Kidney glomerular epithelial cell (primary cell): ENCODE measurements at regions not wholly inside any gene's neighbourhood (a gene's known extent, or its start where the extent isn't known, plus 50 kb on each side); places are given as distances from the start of the nearest gene placed in this dataset.

Source experiments
- DNase-seq: peaks from one replicate; lab custom pipeline; 2025; lab: John Stamatoyannopoulos, UW

- DNase-seq = no peak
These were observed 193.7 kb downstream of the PTPN20 start for GRCh38 chr10:47104786-47105385.

DNA sequence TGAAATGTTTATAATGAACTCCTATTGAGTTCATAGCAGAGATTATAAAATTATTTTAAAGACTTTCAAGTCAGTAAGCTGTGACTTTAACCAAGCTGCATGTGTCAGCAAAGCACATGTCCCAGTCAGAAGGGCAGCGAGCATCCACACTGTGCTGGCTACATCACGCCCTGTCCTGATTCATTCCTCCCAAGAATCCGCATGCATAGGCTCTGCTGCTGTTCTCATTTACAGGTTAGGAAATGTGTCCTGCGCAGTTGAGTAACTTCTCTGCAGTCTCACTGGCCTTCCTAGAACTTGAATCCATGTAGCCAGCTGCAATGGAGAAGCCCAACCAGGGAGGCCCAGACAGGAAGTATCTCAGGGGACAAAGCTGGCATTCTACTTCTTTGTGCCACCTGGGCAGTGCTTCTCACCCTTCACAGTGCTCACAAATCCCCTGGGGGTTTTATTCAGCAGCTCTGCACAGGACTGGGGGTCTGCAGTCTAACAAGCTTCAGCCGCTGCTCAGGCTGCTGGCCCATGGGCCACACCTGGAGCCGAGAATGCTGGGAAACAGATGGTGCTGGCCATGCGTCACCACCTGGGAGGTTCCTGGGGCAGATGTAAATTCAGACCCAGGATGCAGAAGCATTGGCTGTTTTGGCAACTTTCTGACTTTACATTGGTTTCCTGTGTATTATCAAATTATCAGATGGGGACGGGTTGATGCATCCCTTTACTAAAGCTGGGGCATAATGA is 192.8 kb upstream of the GDF10 start:
- no peak for DNase-seq

DNA sequence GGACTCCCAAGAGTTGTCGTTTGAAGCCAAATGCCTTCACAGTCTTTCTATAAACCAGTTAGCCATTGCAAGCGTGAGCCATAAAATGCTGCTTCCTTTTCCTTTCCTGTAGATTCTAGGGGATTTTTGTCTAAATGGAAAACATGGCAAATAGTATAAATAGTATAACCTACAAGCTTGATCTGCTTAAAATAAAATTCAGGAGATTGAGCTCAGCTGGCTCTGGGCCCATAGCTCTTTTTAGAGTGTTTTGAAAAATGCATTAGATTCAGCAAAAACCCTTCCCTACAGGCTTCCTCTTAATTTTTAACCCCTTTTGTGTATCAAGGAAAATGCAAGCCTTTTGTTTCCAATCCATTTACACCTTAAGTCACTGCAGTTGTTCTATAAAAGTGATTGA is 190.1 kb upstream of the GDF10 start:
- DNase-seq = no peak

- no peak for DNase-seq
These were observed 188.6 kb upstream of the GDF10 start for GRCh38 chr10:47111329-47111862.

- DNase-seq = no peak
These were observed 187.4 kb upstream of the GDF10 start for GRCh38 chr10:47112612-47113011.

GRCh38 chr10:47113907-47114500 is 186.0 kb upstream of the GDF10 start:
- no peak for DNase-seq

GRCh38 chr10:47114680-47115186 is 185.3 kb upstream of the GDF10 start:
- DNase-seq = no peak

DNA sequence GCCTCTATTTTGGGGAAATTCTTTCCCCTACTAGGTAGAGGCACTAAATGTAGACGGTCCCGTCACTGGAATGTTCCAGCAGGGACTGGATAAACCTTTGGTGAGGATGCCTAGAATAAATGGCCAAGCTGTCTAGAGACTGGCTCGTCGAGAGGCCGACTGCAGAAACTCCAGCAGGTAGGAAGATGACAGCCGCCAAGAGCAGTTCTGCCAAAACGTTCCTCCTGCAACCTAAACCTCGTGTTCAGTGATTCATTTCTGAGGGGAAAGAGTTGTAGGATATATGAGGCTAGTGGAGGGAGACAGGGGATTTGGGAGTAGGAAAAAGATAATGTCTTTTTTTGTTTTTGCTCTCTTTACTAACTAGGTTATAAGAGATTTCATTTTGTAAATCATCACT is 184.7 kb upstream of the GDF10 start:
- no peak for DNase-seq

DNA sequence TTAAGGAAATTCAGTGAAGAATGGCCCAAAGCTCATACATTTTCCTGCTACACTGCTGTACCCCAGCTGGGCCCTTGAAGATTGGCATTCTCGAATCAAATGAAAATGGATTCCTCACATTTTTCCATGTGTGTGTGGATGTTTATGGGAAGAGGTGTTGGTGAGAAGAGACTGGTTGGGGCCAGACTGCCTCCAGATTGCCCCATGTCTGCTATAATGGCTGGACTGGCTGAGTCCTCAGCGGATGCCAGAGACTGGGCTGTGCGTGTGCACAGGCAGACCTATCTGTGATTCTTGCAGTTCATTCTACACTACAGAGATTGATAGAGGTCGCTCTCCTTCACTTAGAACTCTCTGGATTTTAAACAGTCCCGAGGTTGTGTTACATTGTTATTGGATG is 183.6 kb upstream of the GDF10 start:
- no peak for DNase-seq

DNA sequence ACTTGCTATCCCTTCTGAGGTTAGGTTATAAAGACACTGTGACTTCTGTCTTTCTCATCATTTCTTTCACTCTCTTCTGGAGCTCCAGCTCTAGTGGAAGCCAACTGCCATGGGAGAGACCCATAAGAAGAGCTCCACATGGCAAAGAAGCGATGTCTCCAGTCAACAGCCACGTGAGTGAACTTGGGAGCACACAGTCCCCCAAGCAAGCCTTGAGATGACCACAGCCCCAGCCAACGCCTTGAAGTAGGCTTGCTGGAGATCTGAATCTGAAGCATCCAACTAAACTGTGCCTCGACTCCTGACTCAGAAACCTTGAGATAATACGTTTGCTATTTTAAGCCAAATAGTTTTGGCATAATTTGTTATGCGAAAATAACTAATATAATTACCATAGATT is 181.7 kb upstream of the GDF10 start:
- DNase-seq = no peak

DNA sequence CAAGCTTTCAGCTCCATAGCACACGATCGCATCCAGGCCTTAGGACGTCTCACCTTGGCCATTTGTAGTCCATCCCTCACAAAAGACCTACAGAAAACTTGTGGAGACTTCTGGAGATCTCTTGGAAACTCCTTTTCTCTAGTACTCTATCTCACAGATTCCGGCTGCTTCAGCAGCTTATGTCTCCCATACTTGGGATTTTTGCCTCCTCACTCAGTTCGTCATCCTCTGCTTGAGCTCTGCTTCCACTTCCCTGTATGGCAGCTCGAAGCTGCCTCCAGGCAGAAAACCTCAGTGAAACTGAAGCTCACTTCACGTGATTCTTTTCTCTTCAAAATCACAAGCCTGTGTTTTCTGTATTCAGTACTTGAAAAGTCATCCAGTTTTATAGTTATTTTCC is 178.7 kb upstream of the GDF10 start:
- no peak for DNase-seq

- no peak for DNase-seq
These were observed 176.2 kb upstream of the GDF10 start for GRCh38 chr10:47123716-47124288.

GRCh38 chr10:47127188-47127785 is 172.7 kb upstream of the GDF10 start:
- no peak for DNase-seq

GRCh38 chr10:47130491-47130890 is 169.5 kb upstream of the GDF10 start:
- DNase-seq = no peak

- no peak for DNase-seq
These were observed 166.0 kb upstream of the GDF10 start for GRCh38 chr10:47133871-47134570.

DNA sequence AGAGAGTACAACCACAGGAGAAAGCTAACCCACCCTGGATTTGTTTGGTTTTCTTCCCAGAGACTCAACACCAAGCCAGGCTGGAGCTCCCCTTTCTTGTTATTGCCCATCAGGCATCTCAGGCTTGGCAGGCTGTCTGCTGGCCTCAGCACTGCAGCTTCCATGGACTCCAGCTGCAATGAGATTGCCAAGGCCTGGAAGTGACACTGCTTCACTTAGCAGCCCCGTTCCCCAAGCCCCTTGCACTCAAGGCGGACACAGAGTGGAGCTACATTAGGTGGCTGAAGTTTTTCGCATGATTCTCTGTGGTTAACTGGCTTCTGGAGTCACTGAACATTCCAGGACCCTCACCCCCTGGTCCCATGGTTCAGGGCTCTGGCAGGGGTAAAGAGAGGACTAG is 163.1 kb upstream of the GDF10 start:
- no peak for DNase-seq

GRCh38 chr10:47137311-47137851 is 162.6 kb upstream of the GDF10 start:
- peak; percentile 44 for DNase-seq

DNA sequence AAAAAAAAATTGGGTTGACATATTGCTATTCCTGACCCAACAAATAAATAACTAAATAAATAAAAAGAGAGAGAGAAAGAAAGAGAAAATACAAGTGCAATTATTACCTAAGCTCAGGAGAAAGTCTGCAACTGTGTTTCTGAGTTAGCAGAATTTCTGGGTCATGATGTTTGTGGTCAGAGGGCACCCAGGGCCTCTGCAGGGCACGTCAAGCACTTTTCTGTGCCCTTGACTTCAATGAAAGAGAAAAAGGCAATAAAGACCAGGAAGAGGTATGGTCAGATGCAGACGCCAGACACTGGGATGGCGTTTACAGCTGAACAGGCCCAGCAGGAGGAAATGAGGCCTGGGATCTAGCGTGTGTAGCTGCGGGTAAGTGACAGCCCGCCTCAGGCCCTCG is 160.9 kb upstream of the GDF10 start:
- no peak for DNase-seq

DNA sequence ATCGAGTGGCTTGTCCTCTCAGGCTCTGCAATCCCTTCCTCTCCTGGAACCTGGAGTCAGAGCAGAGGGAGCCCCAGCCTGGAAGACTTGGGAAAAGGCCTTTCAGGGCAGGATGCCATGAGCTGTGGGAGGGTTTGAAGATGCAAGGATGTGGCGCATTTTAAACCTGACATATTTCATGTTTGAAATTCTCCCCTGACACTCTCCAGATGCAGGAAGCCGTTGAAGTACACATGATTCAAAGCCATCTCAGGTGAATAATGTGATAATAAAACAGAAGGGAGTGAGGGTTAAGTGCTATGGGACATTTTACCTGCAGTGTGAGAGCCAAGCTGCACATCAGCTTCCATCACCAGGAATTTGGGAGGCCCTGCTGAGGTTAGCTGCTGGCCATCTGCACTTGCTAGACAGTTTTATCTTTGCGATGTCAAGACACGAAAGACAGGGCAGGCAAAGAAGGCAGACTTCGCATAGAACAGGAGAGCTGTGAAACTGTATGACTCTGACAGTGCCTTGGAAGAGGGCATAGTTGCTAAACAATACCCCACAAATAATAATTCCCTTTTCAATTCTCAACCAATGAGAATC is 159.1 kb upstream of the GDF10 start:
- no peak for DNase-seq

- no peak for DNase-seq
These were observed 158.6 kb upstream of the GDF10 start for GRCh38 chr10:47141349-47141748.

DNA sequence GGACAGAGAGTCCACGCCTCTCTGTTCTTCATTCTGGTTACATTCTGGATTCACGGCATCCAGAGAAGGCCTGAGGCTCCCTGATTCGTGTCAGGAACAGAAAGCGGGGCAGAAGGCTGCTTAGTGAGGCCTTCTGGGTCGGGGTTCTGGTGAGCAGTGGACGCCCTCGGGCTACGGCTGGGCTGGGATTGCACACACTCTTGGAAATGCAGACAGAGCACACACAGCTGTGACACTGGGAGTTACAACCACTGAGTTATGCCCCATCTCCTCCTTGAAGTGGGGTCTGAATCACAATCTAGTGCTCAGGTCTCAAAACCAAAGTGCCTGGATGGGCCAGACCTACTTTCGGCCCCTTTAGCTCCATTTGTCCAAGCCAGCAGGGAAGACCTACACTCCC is 156.9 kb upstream of the GDF10 start:
- no peak for DNase-seq
